Type B pancreatic cell (in vitro differentiated cells): ENCODE measurements at regions not wholly inside any gene's neighbourhood (a gene's known extent, or its start where the extent isn't known, plus 50 kb on each side); places are given as distances from the start of the nearest gene placed in this dataset.

Experiments
- DNase-seq: peaks from one replicate; pipeline ENCODE4 v3.0.0; 2021; ENCODE audit warnings: mixed read lengths; ENCODE audit not compliant: unreplicated experiment; ENCODE audit errors: extremely low spot score
- H3K27ac Mint-ChIP-seq: 2 replicates; pipeline ENCODE4 v1.8.0; 2021; ENCODE audit warnings: mild to moderate bottlenecking, mixed read lengths
- H3K27me3 Mint-ChIP-seq: 2 replicates; pipeline ENCODE4 v1.8.0; 2021; ENCODE audit warnings: mixed read lengths
- H3K36me3 Mint-ChIP-seq: 2 replicates; pipeline ENCODE4 v1.8.0; 2021; ENCODE audit warnings: mixed read lengths
- H3K4me1 Mint-ChIP-seq: one replicate; pipeline ENCODE4 v1.8.0; 2021; ENCODE audit warnings: mixed read lengths; ENCODE audit not compliant: unreplicated experiment
- H3K4me3 Mint-ChIP-seq: 2 replicates; pipeline ENCODE4 v1.8.0; 2021; ENCODE audit warnings: mild to moderate bottlenecking, mixed read lengths
- H3K9me3 Mint-ChIP-seq: 2 replicates; pipeline ENCODE4 v1.8.0; 2021; ENCODE audit warnings: mixed read lengths
- TF ChIP-seq, protein P1 (sequence below): fragments of 200-600 bp; sonication (generic); conservative IDR thresholded peaks from 2 replicates; pipeline ENCODE4 v1.5.0; 2021; ENCODE audit warnings: antibody characterized with exemption, mild to moderate bottlenecking

GRCh38 chr20:7627734-7628663 is 312.3 kb downstream of the HAO1 start:
- no peak for DNase-seq
- H3K9me3 Mint-ChIP-seq = no peaks in the 10 kb centered on the region
- TF ChIP-seq, protein P1, sequence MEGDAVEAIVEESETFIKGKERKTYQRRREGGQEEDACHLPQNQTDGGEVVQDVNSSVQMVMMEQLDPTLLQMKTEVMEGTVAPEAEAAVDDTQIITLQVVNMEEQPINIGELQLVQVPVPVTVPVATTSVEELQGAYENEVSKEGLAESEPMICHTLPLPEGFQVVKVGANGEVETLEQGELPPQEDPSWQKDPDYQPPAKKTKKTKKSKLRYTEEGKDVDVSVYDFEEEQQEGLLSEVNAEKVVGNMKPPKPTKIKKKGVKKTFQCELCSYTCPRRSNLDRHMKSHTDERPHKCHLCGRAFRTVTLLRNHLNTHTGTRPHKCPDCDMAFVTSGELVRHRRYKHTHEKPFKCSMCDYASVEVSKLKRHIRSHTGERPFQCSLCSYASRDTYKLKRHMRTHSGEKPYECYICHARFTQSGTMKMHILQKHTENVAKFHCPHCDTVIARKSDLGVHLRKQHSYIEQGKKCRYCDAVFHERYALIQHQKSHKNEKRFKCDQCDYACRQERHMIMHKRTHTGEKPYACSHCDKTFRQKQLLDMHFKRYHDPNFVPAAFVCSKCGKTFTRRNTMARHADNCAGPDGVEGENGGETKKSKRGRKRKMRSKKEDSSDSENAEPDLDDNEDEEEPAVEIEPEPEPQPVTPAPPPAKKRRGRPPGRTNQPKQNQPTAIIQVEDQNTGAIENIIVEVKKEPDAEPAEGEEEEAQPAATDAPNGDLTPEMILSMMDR = no peak

DNA sequence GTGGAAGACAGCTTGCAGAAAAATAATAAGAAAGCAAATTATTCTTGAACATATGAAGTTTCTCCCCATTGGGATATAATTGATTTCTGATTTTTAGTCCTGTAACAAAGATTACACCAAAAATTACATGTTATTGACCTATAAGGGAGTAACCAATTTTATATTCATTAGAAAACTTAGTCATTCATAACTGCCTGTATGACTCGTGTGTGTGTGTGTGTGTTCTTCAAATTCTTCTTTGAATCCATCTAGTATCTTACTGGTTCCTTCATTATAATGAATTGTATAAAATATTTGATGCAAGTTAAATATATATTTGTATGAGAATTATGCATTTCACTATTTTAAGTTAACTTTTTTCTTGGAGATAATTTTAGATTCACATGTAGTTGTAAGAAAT is 310.4 kb downstream of the HAO1 start:
- H3K9me3 Mint-ChIP-seq = no peaks in the 10 kb centered on the region
- H3K27ac Mint-ChIP-seq = no peak overlapping the region
- H3K4me3 Mint-ChIP-seq = no peak overlapping the region
- TF ChIP-seq, protein P1 = no peak
- no peaks in the 10 kb centered on the region for H3K36me3 Mint-ChIP-seq
- DNase-seq = no peak
- no peaks in the 10 kb centered on the region for H3K4me1 Mint-ChIP-seq
- H3K27me3 Mint-ChIP-seq = no peaks in the 10 kb centered on the region

More at GRCh38 chr20:7627734-7628663, 312.3 kb downstream of the HAO1 start:
- Mint-ChIP-seq H3K4me1 (no peaks in the 10 kb centered on the region), H3K27me3 (no peaks in the 10 kb centered on the region), H3K27ac (no peak overlapping the region), H3K4me3 (no peak overlapping the region), H3K36me3 (no peaks in the 10 kb centered on the region)

GRCh38 chr20:7637184-7637583 is 303.1 kb downstream of the HAO1 start:
- Mint-ChIP-seq H3K36me3 (no peaks in the 10 kb centered on the region), H3K9me3 (no peaks in the 10 kb centered on the region), H3K4me3 (no peak overlapping the region), H3K27ac (no peak overlapping the region), H3K4me1 (peaks cover 4% of the 10 kb centered on the region), H3K27me3 (no peaks in the 10 kb centered on the region)
- no peak for DNase-seq
- TF ChIP-seq, protein P1 = no peak

DNA sequence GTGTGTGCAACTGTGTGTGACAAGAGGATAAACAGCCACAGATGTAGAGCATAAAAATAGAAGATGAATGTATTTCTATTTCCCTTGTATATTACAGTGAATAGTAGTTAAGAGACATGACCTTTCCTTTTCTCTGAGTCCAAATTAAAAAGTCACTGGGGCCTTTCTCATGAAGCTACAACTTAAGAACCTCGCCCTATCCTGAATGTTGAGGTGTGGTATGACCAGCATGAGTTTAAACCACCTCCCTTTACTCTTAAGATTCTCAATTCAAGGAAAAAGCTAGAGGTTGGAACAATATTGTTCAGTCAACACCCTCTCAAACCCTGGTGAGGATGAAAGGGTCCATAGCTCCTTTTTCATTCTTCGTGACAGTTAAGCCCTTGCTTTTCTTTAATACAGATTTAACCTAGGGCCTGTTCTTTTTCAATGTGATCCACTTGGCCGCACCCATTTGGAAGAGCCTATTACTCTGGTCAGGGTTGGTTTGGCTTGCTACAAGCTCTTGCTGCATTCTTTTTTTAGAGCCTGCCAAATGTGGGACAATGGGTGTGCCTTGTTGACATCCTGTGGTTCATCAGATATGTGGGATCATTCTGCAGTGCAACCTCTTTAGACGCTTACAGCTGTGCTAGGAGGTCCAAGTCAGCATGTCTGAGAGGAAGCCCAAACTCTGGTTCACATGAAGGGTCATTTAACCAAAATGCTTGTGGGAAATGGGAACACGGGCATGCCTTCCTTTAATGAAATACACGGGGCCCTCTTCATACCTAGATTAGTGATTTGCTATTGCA is 290.0 kb downstream of the HAO1 start:
- Mint-ChIP-seq H3K27ac (no peak overlapping the region), H3K4me1 (no peaks in the 10 kb centered on the region), H3K4me3 (no peak overlapping the region), H3K9me3 (no peaks in the 10 kb centered on the region), H3K36me3 (no peaks in the 10 kb centered on the region), H3K27me3 (no peaks in the 10 kb centered on the region)
- no peak for DNase-seq
- TF ChIP-seq, protein P1 = no peak

- Mint-ChIP-seq H3K4me3 (no peak overlapping the region), H3K4me1 (no peaks in the 10 kb centered on the region), H3K27me3 (peaks cover 3% of the 10 kb centered on the region), H3K9me3 (no peaks in the 10 kb centered on the region), H3K27ac (no peak overlapping the region), H3K36me3 (no peaks in the 10 kb centered on the region)
- TF ChIP-seq, protein P1 = no peak
- DNase-seq = no peak
Observed at GRCh38 chr20:7654231-7654630, 286.0 kb downstream of the HAO1 start.
